ENCODE measurements at regions not wholly inside any gene's neighbourhood (a gene's known extent, or its start where the extent isn't known, plus 50 kb on each side); places are given as distances from the start of the nearest gene placed in this dataset.

- Histone ChIP-seq H3K4me3 (no peak overlapping the region), H3K27ac (no peak overlapping the region), H3K4me1 (replicated peaks in 1 of 2) (peaks cover 2 to 8% of the 10 kb centered on the region in 2 donors)
- ATAC-seq (replicated peaks in 6 of 8): no peak
- in situ Hi-C loops (cut with MboI; ENCODE audit: low pct_unique_long_range_greater_than_20kb in 2 of 9, low sequenced_read_pairs in 9 of 9, unreplicated experiment in 9 of 9): no loop called here
Observed at GRCh38 chr2:193562031-193562430, 1367.3 kb upstream of the TMEFF2 start.

- in situ Hi-C loops (cut with MboI; ENCODE audit: low pct_unique_long_range_greater_than_20kb in 2 of 9, low sequenced_read_pairs in 9 of 9, unreplicated experiment in 9 of 9): no loop called here
- peaks cover 4 to 13% of the 10 kb centered on the region in 2 donors for H3K4me1 ChIP-seq (replicated peaks in 1 of 2)
- H3K4me3 ChIP-seq: no peak overlapping the region
- 0 to 100% (median 57%) methylated on average over 1 to 3 of the region's 3 CpGs; no CpG with 5 or more reads in 1 of the 10 experiments for WGBS, 10 experiments
- no peak for ATAC-seq (replicated peaks in 6 of 8)
- H3K27ac ChIP-seq: no peak overlapping the region
Observed at GRCh38 chr2:193561054-193561453, 1366.3 kb upstream of the TMEFF2 start.

DNA sequence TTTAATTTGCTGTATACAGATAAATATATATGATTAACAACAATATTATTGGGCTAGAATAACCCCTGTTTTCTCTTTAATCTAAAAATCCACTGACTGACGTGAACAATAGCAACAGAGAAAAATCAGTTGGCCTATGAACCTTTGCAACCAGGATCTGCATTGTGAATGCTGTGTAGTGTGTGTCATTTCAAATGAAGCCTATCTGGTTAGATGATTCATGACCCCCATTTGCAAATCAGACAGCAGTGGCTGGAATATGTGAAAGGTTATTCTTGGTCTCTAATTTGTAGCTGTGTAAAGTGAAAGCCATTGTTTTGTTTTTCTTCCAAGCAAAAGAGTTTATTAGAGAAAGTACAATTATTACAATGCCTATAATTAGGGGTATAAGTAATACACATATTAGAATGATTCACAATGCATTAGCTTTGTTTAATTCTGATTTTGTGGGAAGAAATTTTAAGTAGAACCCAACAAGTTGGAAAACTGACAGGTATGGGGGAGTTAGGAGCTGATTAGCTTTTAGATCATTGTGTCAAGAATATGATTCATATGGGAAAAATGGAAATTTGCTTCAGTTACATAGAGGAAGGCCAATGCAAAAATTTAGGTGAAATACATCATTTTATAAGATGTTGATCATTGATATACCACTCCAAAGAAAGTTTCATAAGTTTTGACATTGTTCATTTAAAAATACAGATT, 1362.2 kb upstream of the TMEFF2 start:
- in situ Hi-C loops (cut with MboI; ENCODE audit: low pct_unique_long_range_greater_than_20kb in 2 of 9, low sequenced_read_pairs in 9 of 9, unreplicated experiment in 9 of 9): no loop called here
- ATAC-seq (replicated peaks in 6 of 8): peak in 7 of 8 experiments; percentile 23 to 94 (median 89)
- no peak overlapping the region for H3K27ac ChIP-seq

GRCh38 chr2:193549661-193550060, 1354.9 kb upstream of the TMEFF2 start:
- ATAC-seq (replicated peaks in 6 of 8): no peak
- Histone ChIP-seq H3K27ac (no peak overlapping the region), H3K4me1 (replicated peaks in 1 of 2) (no peaks in the 10 kb centered on the region), H3K4me3 (no peak overlapping the region)
- in situ Hi-C loops (cut with MboI; ENCODE audit: low pct_unique_long_range_greater_than_20kb in 2 of 9, low sequenced_read_pairs in 9 of 9, unreplicated experiment in 9 of 9): no loop called here

More for the DNA sequence above, 1362.2 kb upstream of the TMEFF2 start:
- WGBS, 10 experiments: 0 to 44% (median 20%) methylated on average over 1 of the region's 1 CpG; no CpG with 5 or more reads in 3 of the 10 experiments
- peaks cover 4 to 10% of the 10 kb centered on the region in 2 donors for H3K4me1 ChIP-seq (replicated peaks in 1 of 2)
- no peak overlapping the region for H3K4me3 ChIP-seq

DNA sequence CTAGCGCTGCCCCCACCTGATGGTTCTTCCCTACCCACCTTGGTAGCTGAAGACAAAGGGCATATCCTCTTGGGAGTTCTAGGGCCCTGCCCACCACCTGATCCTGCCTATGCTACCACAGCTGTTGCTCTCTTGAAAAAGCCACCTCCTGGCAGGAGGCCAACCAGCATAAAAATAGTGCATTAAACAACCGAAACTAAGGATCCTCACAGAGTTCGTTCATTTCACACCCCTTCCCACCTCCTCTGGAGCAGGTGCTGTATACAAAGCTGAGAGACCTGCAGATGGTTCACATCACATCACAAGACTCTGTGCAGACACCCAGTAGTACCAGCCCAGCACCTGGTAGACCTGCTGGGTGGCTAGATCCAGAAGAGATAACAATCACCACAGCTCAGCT, 1348.0 kb upstream of the TMEFF2 start:
- Histone ChIP-seq H3K4me1 (replicated peaks in 1 of 2) (no peaks in the 10 kb centered on the region), H3K4me3 (no peak overlapping the region), H3K27ac (no peak overlapping the region)
- WGBS, 10 experiments: 0 to 100% (median 83%) methylated on average over 1 to 2 of the region's 3 CpGs; no CpG with 5 or more reads in 2 of the 10 experiments
- in situ Hi-C loops (cut with MboI; ENCODE audit: low pct_unique_long_range_greater_than_20kb in 2 of 9, low sequenced_read_pairs in 9 of 9, unreplicated experiment in 9 of 9): no loop called here
- ATAC-seq (replicated peaks in 6 of 8): no peak

- in situ Hi-C loops (cut with MboI; ENCODE audit: low pct_unique_long_range_greater_than_20kb in 2 of 9, low sequenced_read_pairs in 9 of 9, unreplicated experiment in 9 of 9): no loop called here
- Histone ChIP-seq H3K27ac (no peak overlapping the region), H3K4me1 (replicated peaks in 1 of 2) (no peaks in the 10 kb centered on the region), H3K4me3 (no peak overlapping the region)
- no peak for ATAC-seq (replicated peaks in 6 of 8)
Observed at GRCh38 chr2:193539188-193539587, 1344.5 kb upstream of the TMEFF2 start.

GRCh38 chr2:193538061-193538460, 1343.3 kb upstream of the TMEFF2 start:
- in situ Hi-C loops (cut with MboI; ENCODE audit: low pct_unique_long_range_greater_than_20kb in 2 of 9, low sequenced_read_pairs in 9 of 9, unreplicated experiment in 9 of 9): no loop called here
- no peaks in the 10 kb centered on the region for H3K4me1 ChIP-seq (replicated peaks in 1 of 2)
- H3K27ac ChIP-seq: no peak overlapping the region
- ATAC-seq (replicated peaks in 6 of 8): no peak
- no peak overlapping the region for H3K4me3 ChIP-seq
- WGBS, 10 experiments: 14 to 100% (median 83%) methylated on average over 1 to 2 of the region's 2 CpGs; no CpG with 5 or more reads in 1 of the 10 experiments

DNA sequence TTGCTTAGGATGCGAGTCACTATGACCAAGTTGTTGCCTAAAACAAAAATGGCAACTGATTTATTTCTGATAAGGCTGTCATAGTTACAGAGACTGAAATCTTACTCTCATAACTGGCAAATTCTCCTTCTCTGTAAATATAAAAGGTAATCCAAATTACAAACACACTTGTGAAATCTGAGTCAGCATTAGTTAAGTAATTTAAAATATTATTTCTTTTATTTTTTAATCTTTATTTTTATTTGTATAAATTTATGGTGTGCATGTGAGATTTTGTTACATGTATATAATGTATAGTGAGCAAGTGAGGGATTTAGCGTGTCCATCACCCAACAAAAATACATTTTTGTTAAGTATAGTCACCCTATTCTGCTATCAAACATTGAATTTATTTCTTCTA, 1342.8 kb upstream of the TMEFF2 start:
- no peak for ATAC-seq (replicated peaks in 6 of 8)
- no peaks in the 10 kb centered on the region for H3K4me1 ChIP-seq (replicated peaks in 1 of 2)
- 16 to 100% (median 91%) methylated on average over 1 to 2 of the region's 2 CpGs for WGBS, 10 experiments
- H3K27ac ChIP-seq: no peak overlapping the region
- H3K4me3 ChIP-seq: no peak overlapping the region
- in situ Hi-C loops (cut with MboI; ENCODE audit: low pct_unique_long_range_greater_than_20kb in 2 of 9, low sequenced_read_pairs in 9 of 9, unreplicated experiment in 9 of 9): no loop called here

- Histone ChIP-seq H3K27ac (no peak overlapping the region), H3K4me1 (replicated peaks in 1 of 2) (peaks cover 0 to 6% of the 10 kb centered on the region in 2 donors), H3K4me3 (no peak overlapping the region)
- no peak for ATAC-seq (replicated peaks in 6 of 8)
- whole genome bisulfite sequencing, 10 experiments: 20 to 100% (median 89%) methylated on average over 1 of the region's 1 CpG; no CpG with 5 or more reads in 3 of the 10 experiments
- in situ Hi-C loops (cut with MboI; ENCODE audit: low pct_unique_long_range_greater_than_20kb in 2 of 9, low sequenced_read_pairs in 9 of 9, unreplicated experiment in 9 of 9): no loop called here
Observed at GRCh38 chr2:193528458-193528857, 1333.7 kb upstream of the TMEFF2 start.

- WGBS, 10 experiments: 0 to 57% (median 24%) methylated on average over 1 to 3 of the region's 3 CpGs
- no peak overlapping the region for H3K4me3 ChIP-seq
- ATAC-seq (replicated peaks in 6 of 8): no peak
- H3K27ac ChIP-seq: no peak overlapping the region
- in situ Hi-C loops (cut with MboI; ENCODE audit: low pct_unique_long_range_greater_than_20kb in 2 of 9, low sequenced_read_pairs in 9 of 9, unreplicated experiment in 9 of 9): no loop called here
- peaks cover 0 to 6% of the 10 kb centered on the region in 2 donors for H3K4me1 ChIP-seq (replicated peaks in 1 of 2)
Observed at GRCh38 chr2:193527146-193527545, 1332.4 kb upstream of the TMEFF2 start.

DNA sequence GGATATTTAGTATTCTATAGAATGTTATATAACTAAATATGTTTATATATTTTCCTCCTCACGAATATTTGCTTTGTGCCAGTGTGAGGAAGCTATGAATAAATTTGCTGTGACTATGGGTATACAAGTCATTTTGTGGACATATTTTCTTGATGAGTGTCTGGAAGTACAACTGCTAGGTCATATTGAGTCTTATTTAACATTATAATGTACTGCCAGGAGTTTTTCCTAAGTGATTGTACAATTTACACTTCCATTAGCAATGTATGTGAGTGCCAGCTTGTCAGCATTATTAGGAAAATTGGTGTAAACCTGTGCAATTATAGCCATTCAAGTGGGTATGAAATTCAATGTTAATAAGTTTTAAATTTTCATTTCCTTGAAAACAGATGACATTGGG, 1328.9 kb upstream of the TMEFF2 start:
- ATAC-seq (replicated peaks in 6 of 8): no peak
- in situ Hi-C loops (cut with MboI; ENCODE audit: low pct_unique_long_range_greater_than_20kb in 2 of 9, low sequenced_read_pairs in 9 of 9, unreplicated experiment in 9 of 9): no loop called here
- WGBS, 10 experiments: 0 to 100% (median 88%) methylated on average over 1 of the region's 1 CpG; no CpG with 5 or more reads in 3 of the 10 experiments
- Histone ChIP-seq H3K4me3 (no peak overlapping the region), H3K4me1 (replicated peaks in 1 of 2) (peaks cover 0 to 6% of the 10 kb centered on the region in 2 donors), H3K27ac (no peak overlapping the region)

GRCh38 chr2:193521523-193521922, 1326.8 kb upstream of the TMEFF2 start:
- H3K4me3 ChIP-seq: no peak overlapping the region
- ATAC-seq (replicated peaks in 6 of 8): no peak
- 15 to 100% (median 86%) methylated on average over 1 to 2 of the region's 2 CpGs; no CpG with 5 or more reads in 3 of the 10 experiments for WGBS, 10 experiments
- H3K4me1 ChIP-seq (replicated peaks in 1 of 2): no peaks in the 10 kb centered on the region
- no peak overlapping the region for H3K27ac ChIP-seq
- in situ Hi-C loops (cut with MboI; ENCODE audit: low pct_unique_long_range_greater_than_20kb in 2 of 9, low sequenced_read_pairs in 9 of 9, unreplicated experiment in 9 of 9): no loop called here

DNA sequence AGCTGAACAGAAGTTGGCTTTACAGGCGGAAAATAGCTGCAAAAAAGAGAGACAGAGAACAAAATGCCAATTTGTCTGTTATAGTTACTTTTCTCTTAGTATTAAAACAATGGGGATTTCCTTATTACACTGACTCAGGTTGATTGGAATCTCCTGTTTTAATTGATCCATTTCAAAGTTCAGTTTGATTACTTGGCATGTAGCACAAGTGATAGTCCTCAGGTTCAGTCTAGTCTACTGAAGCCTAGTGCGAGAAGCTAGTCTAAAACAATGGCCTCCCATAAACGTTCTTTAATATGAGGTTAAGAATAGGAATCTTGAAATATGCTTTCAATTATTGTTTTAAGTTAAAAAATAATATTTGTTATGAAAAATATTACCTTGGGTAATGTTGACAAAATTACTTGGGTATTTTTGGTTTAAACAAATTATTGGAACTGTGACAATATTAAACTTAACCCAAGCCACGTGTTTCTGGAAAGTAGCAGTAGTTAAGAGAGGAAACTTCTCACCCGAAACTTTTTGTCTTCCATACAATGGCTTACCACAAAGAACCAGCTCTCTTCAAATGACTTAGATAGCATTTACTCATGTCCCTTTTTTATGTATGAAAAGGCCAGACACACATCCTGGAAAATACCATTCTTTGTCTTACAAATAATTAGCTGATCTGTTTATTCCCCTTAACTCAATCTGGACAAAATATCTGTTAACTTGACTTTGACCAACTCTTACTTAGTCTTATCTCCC, 1326.2 kb upstream of the TMEFF2 start:
- 3 to 100% (median 78%) methylated on average over 1 to 5 of the region's 5 CpGs for WGBS, 10 experiments
- Histone ChIP-seq H3K4me1 (replicated peaks in 1 of 2) (no peaks in the 10 kb centered on the region), H3K27ac (no peak overlapping the region), H3K4me3 (no peak overlapping the region)
- no peak for ATAC-seq (replicated peaks in 6 of 8)
- in situ Hi-C loops (cut with MboI; ENCODE audit: low pct_unique_long_range_greater_than_20kb in 2 of 9, low sequenced_read_pairs in 9 of 9, unreplicated experiment in 9 of 9): no loop called here

All from motor neuron (in vitro differentiated cells).